ENCODE measurements at regions not wholly inside any gene's neighbourhood (a gene's known extent, or its start where the extent isn't known, plus 50 kb on each side); places are given as distances from the start of the nearest gene placed in this dataset.
A peak's percentile ranks its signal among the peaks of the same experiment; 100 is the strongest.

DNA sequence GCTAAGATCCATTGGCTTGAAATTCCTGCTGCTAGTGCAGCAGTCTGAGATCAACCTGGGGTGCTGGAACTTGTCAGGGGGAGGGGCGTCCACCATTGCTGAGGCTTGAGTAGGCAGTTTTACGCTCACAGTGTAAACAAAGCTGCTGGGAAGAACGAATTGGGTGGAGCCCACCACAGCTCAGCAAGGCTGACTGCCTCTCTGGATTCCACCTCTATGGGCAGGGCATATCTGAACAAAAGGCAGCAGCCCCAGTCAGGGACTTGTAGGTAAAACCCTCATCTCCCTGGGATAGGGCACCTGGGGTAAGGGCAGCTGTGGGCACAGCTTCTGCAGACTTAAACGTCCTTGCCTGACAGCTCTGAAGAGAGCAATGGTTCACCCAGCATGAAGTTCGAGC lies 191.7 kb downstream of the ALG10B start:
- no peaks in the 10 kb centered on the region for H3K9me3 ChIP-seq
- no peak for TF ChIP-seq CTCF (IDR thresholded peaks at IDR 0.05)
- no peak for TF ChIP-seq POLR2A (IDR thresholded peaks at IDR 0.05)
- H3K27me3 ChIP-seq = no peaks in the 10 kb centered on the region
- peaks cover 0 to 7% of the 10 kb centered on the region in 2 donors for H3K4me1 ChIP-seq
- intact Hi-C loops (cut with DNase I) = no loop called here
- peak; percentile 46 to 62 for DNase-seq
- no peak overlapping the region for H3K4me3 ChIP-seq (replicated peaks in 1 of 3)
- H3K27ac ChIP-seq = no peak overlapping the region
- H3K36me3 ChIP-seq = no peaks in the 10 kb centered on the region
- 19 to 35% methylated on average over 5 of the region's 5 CpGs for WGBS, 2 donors

GRCh38 chr12:38515912-38516311 lies 199.3 kb downstream of the ALG10B start:
- H3K9me3 ChIP-seq = no peaks in the 10 kb centered on the region
- no peaks in the 10 kb centered on the region for H3K36me3 ChIP-seq
- intact Hi-C loops (cut with DNase I) = no loop called here
- H3K27ac ChIP-seq = no peak overlapping the region
- TF ChIP-seq CTCF (IDR thresholded peaks at IDR 0.05) = no peak
- no peak for TF ChIP-seq POLR2A (IDR thresholded peaks at IDR 0.05)
- DNase-seq = no peak
- no peak overlapping the region for H3K4me3 ChIP-seq (replicated peaks in 1 of 3)
- no peaks in the 10 kb centered on the region for H3K27me3 ChIP-seq
- H3K4me1 ChIP-seq = no peaks in the 10 kb centered on the region

GRCh38 chr12:38516418-38516817 lies 199.8 kb downstream of the ALG10B start:
- 62% methylated on average over 2 of the region's 2 CpGs for WGBS, 2 donors
- no peak for DNase-seq
- Histone ChIP-seq H3K36me3 (no peaks in the 10 kb centered on the region), H3K27ac (no peak overlapping the region), H3K4me3 (replicated peaks in 1 of 3) (no peak overlapping the region), H3K27me3 (no peaks in the 10 kb centered on the region), H3K4me1 (no peaks in the 10 kb centered on the region), H3K9me3 (no peaks in the 10 kb centered on the region)
- intact Hi-C loops (cut with DNase I) = no loop called here
- TF ChIP-seq CTCF (IDR thresholded peaks at IDR 0.05) (no peak), POLR2A (IDR thresholded peaks at IDR 0.05) (no peak)

DNA sequence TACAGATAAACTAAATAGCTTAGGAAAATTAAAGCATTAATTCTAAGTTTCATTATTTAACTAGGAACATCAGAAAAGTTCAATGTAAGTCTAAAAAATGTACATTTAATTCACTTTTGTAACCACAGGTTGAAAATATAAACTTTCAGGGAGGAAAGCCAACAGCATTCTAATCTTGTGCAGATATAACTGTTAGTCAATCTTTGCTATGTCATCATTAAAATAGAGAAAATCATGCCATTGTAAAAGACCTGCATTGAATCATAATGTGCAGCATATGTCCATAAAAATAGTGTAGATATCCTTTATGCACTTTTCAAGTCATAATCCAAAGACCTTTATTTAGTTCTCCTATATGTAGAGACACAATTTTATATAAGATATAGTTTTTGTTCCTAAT lies 207.3 kb downstream of the ALG10B start:
- Histone ChIP-seq H3K9me3 (no peaks in the 10 kb centered on the region), H3K4me3 (replicated peaks in 1 of 3) (no peak overlapping the region), H3K4me1 (peaks cover 0 to 6% of the 10 kb centered on the region in 2 donors), H3K27me3 (no peaks in the 10 kb centered on the region), H3K27ac (no peak overlapping the region), H3K36me3 (no peaks in the 10 kb centered on the region)
- intact Hi-C loops (cut with DNase I) = no loop called here
- TF ChIP-seq CTCF (IDR thresholded peaks at IDR 0.05) (no peak), POLR2A (IDR thresholded peaks at IDR 0.05) (no peak)
- no peak for DNase-seq

GRCh38 chr12:38527631-38528030 lies 211.1 kb downstream of the ALG10B start:
- no peak overlapping the region for H3K4me3 ChIP-seq (replicated peaks in 1 of 3)
- intact Hi-C loops (cut with DNase I) = no loop called here
- no peaks in the 10 kb centered on the region for H3K27me3 ChIP-seq
- H3K4me1 ChIP-seq = peaks cover 0 to 6% of the 10 kb centered on the region in 2 donors
- DNase-seq = no peak
- TF ChIP-seq CTCF (IDR thresholded peaks at IDR 0.05) = no peak
- no peak for TF ChIP-seq POLR2A (IDR thresholded peaks at IDR 0.05)
- no peaks in the 10 kb centered on the region for H3K9me3 ChIP-seq
- no peak overlapping the region for H3K27ac ChIP-seq
- WGBS, 2 donors = 65 to 70% methylated on average over 4 of the region's 4 CpGs
- H3K36me3 ChIP-seq = no peaks in the 10 kb centered on the region
